ENCODE measurements at regions not wholly inside any gene's neighbourhood (a gene's known extent, or its start where the extent isn't known, plus 50 kb on each side); places are given as distances from the start of the nearest gene placed in this dataset.

GRCh38 chr4:152164561-152164960, 371.3 kb downstream of the FBXW7 start:
- intact Hi-C loops (cut with micrococcal nuclease), result no loop called here

DNA sequence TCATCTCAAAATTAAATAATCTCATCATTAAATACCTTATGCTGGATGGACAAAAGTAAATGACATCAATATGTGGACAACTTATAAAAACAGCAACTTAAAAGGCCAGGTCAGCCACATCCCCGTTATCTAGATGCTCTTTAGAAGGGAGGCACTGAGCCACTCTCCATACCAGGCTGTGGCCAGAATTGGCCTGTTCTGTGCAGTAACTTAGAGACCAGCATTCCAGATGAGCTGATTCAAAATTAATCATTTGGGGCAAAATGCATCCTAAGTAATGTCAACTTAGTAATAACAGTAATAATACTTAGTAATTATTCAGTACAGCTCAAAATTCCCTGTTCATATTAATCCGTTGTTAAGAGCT, 373.6 kb downstream of the FBXW7 start:
- Histone ChIP-seq H3K36me3 (ENCODE audit: insufficient read depth, low read length) (no peaks in the 10 kb centered on the region), H3K4me3 (ENCODE audit: low read length in 2 of 2) (no peak overlapping the region), H3K4me1 (ENCODE audit: insufficient read depth, low read length) (no peaks in the 10 kb centered on the region), H3K27ac (ENCODE audit: low read depth, low read length) (no peak overlapping the region), H3K9me3 (ENCODE audit: control insufficient read depth in 1 of 2, low read length in 2 of 2) (no peaks in the 10 kb centered on the region), H3K27me3 (ENCODE audit: insufficient read depth, low read length) (no peaks in the 10 kb centered on the region)
- no peaks in the 10 kb centered on the region for H3K36me3 Mint-ChIP-seq
- no peaks in the 10 kb centered on the region for H3K9me3 Mint-ChIP-seq
- intact Hi-C loops (cut with micrococcal nuclease), result no loop called here
- peaks cover 0 to 5% of the 10 kb centered on the region in 2 donors for H3K27me3 Mint-ChIP-seq
- DNase-seq, result no peak
- peaks cover 8 to 30% (median 20%) of the 10 kb centered on the region in 4 donors for H3K4me1 Mint-ChIP-seq
- ChIA-PET POLR2A (ENCODE audit: partially characterized antibody) (interaction anchor here (0.6 to 0.9 kb wide), 2 partner anchors 39 to 61 kb away, joined by 3 read pairs; no protein-coding TSS in a partner anchor), CTCF (ENCODE audit: partially characterized antibody) (interaction anchor here (1.2 to 1.8 kb wide), 2 partner anchors 97 to 360 kb away, joined by 3 to 4 read pairs; no protein-coding TSS in a partner anchor)
- peak overlapping the region in 1 of 7 donors; percentile 29 for H3K27ac Mint-ChIP-seq
- H3K4me3 Mint-ChIP-seq, result no peak overlapping the region

More at GRCh38 chr4:152164561-152164960, 371.3 kb downstream of the FBXW7 start:
- Histone ChIP-seq H3K4me3 (ENCODE audit: low read length in 2 of 2) (no peak overlapping the region), H3K4me1 (ENCODE audit: insufficient read depth, low read length) (no peaks in the 10 kb centered on the region), H3K27ac (ENCODE audit: low read depth, low read length) (no peak overlapping the region), H3K36me3 (ENCODE audit: insufficient read depth, low read length) (no peaks in the 10 kb centered on the region), H3K9me3 (ENCODE audit: control insufficient read depth in 1 of 2, low read length in 2 of 2) (no peaks in the 10 kb centered on the region), H3K27me3 (ENCODE audit: insufficient read depth, low read length) (no peaks in the 10 kb centered on the region)
- CTCF ChIA-PET (ENCODE audit: partially characterized antibody), result no interaction called here
- H3K4me3 Mint-ChIP-seq, result no peak overlapping the region
- peaks cover 2 to 11% (median 5%) of the 10 kb centered on the region in 4 donors for H3K4me1 Mint-ChIP-seq
- H3K27ac Mint-ChIP-seq, result no peak overlapping the region
- H3K36me3 Mint-ChIP-seq, result no peaks in the 10 kb centered on the region
- no peak for DNase-seq
- peaks cover 0 to 5% of the 10 kb centered on the region in 2 donors for H3K27me3 Mint-ChIP-seq
- no peaks in the 10 kb centered on the region for H3K9me3 Mint-ChIP-seq
- POLR2A ChIA-PET (ENCODE audit: partially characterized antibody), result no interaction called here

GRCh38 chr4:152161676-152162330, 374.1 kb downstream of the FBXW7 start:
- CTCF ChIA-PET (ENCODE audit: partially characterized antibody), result interaction anchor here (1.2 to 1.8 kb wide), 2 partner anchors 96 to 359 kb away, joined by 3 to 4 read pairs; no protein-coding TSS in a partner anchor
- no peaks in the 10 kb centered on the region for H3K9me3 ChIP-seq (ENCODE audit: control insufficient read depth in 1 of 2, low read length in 2 of 2)
- Mint-ChIP-seq H3K36me3 (no peaks in the 10 kb centered on the region), H3K4me3 (no peak overlapping the region), H3K27ac (peak overlapping the region in 1 of 7 donors; percentile 54), H3K4me1 (peaks cover 8 to 33% (median 23%) of the 10 kb centered on the region in 4 donors), H3K9me3 (no peaks in the 10 kb centered on the region), H3K27me3 (peaks cover 0 to 5% of the 10 kb centered on the region in 2 donors)
- POLR2A ChIA-PET (ENCODE audit: partially characterized antibody), result interaction anchor here (0.6 to 0.9 kb wide), 2 partner anchors 39 to 61 kb away, joined by 3 read pairs; no protein-coding TSS in a partner anchor
- no peaks in the 10 kb centered on the region for H3K36me3 ChIP-seq (ENCODE audit: insufficient read depth, low read length)
- H3K4me3 ChIP-seq (ENCODE audit: low read length in 2 of 2), result no peak overlapping the region
- no peak for DNase-seq
- no peaks in the 10 kb centered on the region for H3K27me3 ChIP-seq (ENCODE audit: insufficient read depth, low read length)
- intact Hi-C loops (cut with micrococcal nuclease), result no loop called here
- no peak overlapping the region for H3K27ac ChIP-seq (ENCODE audit: low read depth, low read length)
- no peaks in the 10 kb centered on the region for H3K4me1 ChIP-seq (ENCODE audit: insufficient read depth, low read length)

- CTCF ChIA-PET (ENCODE audit: partially characterized antibody), result no interaction called here
- H3K27ac ChIP-seq (ENCODE audit: low read depth, low read length), result no peak overlapping the region
- H3K27ac Mint-ChIP-seq, result no peak overlapping the region
These were observed 375.6 kb downstream of the FBXW7 start for GRCh38 chr4:152160225-152160800.

GRCh38 chr4:152159773-152160172, 376.1 kb downstream of the FBXW7 start:
- peaks cover 0 to 2% (median 0%) of the 10 kb centered on the region in 8 donors for H3K9me3 Mint-ChIP-seq
- peaks cover 14 to 46% (median 28%) of the 10 kb centered on the region in 4 donors for H3K4me1 Mint-ChIP-seq
- H3K4me3 Mint-ChIP-seq, result no peak overlapping the region
- ChIA-PET CTCF (ENCODE audit: partially characterized antibody) (no interaction called here), POLR2A (ENCODE audit: partially characterized antibody) (no interaction called here)
- H3K27ac Mint-ChIP-seq, result peak overlapping the region in 1 of 7 donors; percentile 45
- Histone ChIP-seq H3K4me1 (ENCODE audit: insufficient read depth, low read length) (no peaks in the 10 kb centered on the region), H3K9me3 (ENCODE audit: control insufficient read depth in 1 of 2, low read length in 2 of 2) (no peaks in the 10 kb centered on the region), H3K27me3 (ENCODE audit: insufficient read depth, low read length) (no peaks in the 10 kb centered on the region), H3K27ac (ENCODE audit: low read depth, low read length) (no peak overlapping the region), H3K4me3 (ENCODE audit: low read length in 2 of 2) (no peak overlapping the region), H3K36me3 (ENCODE audit: insufficient read depth, low read length) (no peaks in the 10 kb centered on the region)
- H3K27me3 Mint-ChIP-seq, result peaks cover 0 to 4% of the 10 kb centered on the region in 2 donors
- H3K36me3 Mint-ChIP-seq, result no peaks in the 10 kb centered on the region
- intact Hi-C loops (cut with micrococcal nuclease), result no loop called here
- DNase-seq, result no peak

More at GRCh38 chr4:152160225-152160800, 375.6 kb downstream of the FBXW7 start:
- H3K9me3 ChIP-seq (ENCODE audit: control insufficient read depth in 1 of 2, low read length in 2 of 2), result no peaks in the 10 kb centered on the region
- no peaks in the 10 kb centered on the region for H3K36me3 Mint-ChIP-seq
- no peak for DNase-seq
- H3K36me3 ChIP-seq (ENCODE audit: insufficient read depth, low read length), result no peaks in the 10 kb centered on the region
- H3K4me3 Mint-ChIP-seq, result no peak overlapping the region
- intact Hi-C loops (cut with micrococcal nuclease), result no loop called here
- H3K4me3 ChIP-seq (ENCODE audit: low read length in 2 of 2), result no peak overlapping the region
- no peaks in the 10 kb centered on the region for H3K9me3 Mint-ChIP-seq
- H3K4me1 ChIP-seq (ENCODE audit: insufficient read depth, low read length), result no peaks in the 10 kb centered on the region
- POLR2A ChIA-PET (ENCODE audit: partially characterized antibody), result no interaction called here
- no peaks in the 10 kb centered on the region for H3K27me3 ChIP-seq (ENCODE audit: insufficient read depth, low read length)
- peaks cover 11 to 40% (median 23%) of the 10 kb centered on the region in 4 donors for H3K4me1 Mint-ChIP-seq
- H3K27me3 Mint-ChIP-seq, result peaks cover 0 to 4% of the 10 kb centered on the region in 2 donors

DNA sequence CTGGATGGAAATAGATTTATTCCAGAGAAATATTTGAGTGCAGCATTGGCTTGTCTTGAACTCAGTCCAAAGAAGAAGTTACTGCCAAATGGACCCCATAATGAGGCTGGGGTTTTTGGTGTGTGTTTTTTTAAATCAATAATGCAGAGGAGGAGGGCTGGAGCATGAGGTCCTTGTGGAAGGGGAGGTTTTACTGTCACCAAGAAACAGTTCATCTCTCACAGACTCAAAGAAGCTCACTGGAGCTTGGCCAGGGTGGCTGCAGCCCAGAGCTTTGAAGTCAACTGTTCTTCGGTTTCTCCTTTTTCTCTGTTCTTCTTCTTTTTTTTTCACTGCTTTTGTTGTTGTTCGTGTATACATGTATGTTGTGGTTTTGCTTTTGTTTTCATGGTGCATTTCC, 377.7 kb downstream of the FBXW7 start:
- Histone ChIP-seq H3K9me3 (ENCODE audit: control insufficient read depth in 1 of 2, low read length in 2 of 2) (no peaks in the 10 kb centered on the region), H3K27ac (ENCODE audit: low read depth, low read length) (no peak overlapping the region), H3K36me3 (ENCODE audit: insufficient read depth, low read length) (no peaks in the 10 kb centered on the region), H3K4me3 (ENCODE audit: low read length in 2 of 2) (no peak overlapping the region), H3K4me1 (ENCODE audit: insufficient read depth, low read length) (no peaks in the 10 kb centered on the region), H3K27me3 (ENCODE audit: insufficient read depth, low read length) (no peaks in the 10 kb centered on the region)
- intact Hi-C loops (cut with micrococcal nuclease), result no loop called here
- peak overlapping the region in 1 of 7 donors; percentile 2 for H3K27ac Mint-ChIP-seq
- no peaks in the 10 kb centered on the region for H3K36me3 Mint-ChIP-seq
- POLR2A ChIA-PET (ENCODE audit: partially characterized antibody), result interaction anchor here (0.7 to 1.0 kb wide), 2 partner anchors 42 to 57 kb away, joined by 3 read pairs; no protein-coding TSS in a partner anchor
- H3K9me3 Mint-ChIP-seq, result peaks cover 0 to 3% (median 0%) of the 10 kb centered on the region in 8 donors
- CTCF ChIA-PET (ENCODE audit: partially characterized antibody), result interaction anchor here (1.3 kb wide), 1 partner anchor 365 kb away, joined by 3 read pairs; no protein-coding TSS in a partner anchor
- no peaks in the 10 kb centered on the region for H3K27me3 Mint-ChIP-seq
- H3K4me1 Mint-ChIP-seq, result peaks cover 16 to 47% (median 34%) of the 10 kb centered on the region in 4 donors
- no peak for DNase-seq
- H3K4me3 Mint-ChIP-seq, result no peak overlapping the region

GRCh38 chr4:152157629-152158028, 378.3 kb downstream of the FBXW7 start:
- no peak overlapping the region for H3K27ac Mint-ChIP-seq
- Histone ChIP-seq H3K4me3 (ENCODE audit: low read length in 2 of 2) (no peak overlapping the region), H3K27ac (ENCODE audit: low read depth, low read length) (no peak overlapping the region), H3K36me3 (ENCODE audit: insufficient read depth, low read length) (no peaks in the 10 kb centered on the region), H3K9me3 (ENCODE audit: control insufficient read depth in 1 of 2, low read length in 2 of 2) (no peaks in the 10 kb centered on the region), H3K27me3 (ENCODE audit: insufficient read depth, low read length) (no peaks in the 10 kb centered on the region), H3K4me1 (ENCODE audit: insufficient read depth, low read length) (no peaks in the 10 kb centered on the region)
- DNase-seq, result no peak
- H3K27me3 Mint-ChIP-seq, result no peaks in the 10 kb centered on the region
- no peak overlapping the region for H3K4me3 Mint-ChIP-seq
- POLR2A ChIA-PET (ENCODE audit: partially characterized antibody), result interaction anchor here (0.7 to 1.4 kb wide), 3 partner anchors 41 to 57 kb away, joined by 3 to 4 read pairs (median 3); no protein-coding TSS in a partner anchor
- H3K4me1 Mint-ChIP-seq, result peaks cover 16 to 47% (median 34%) of the 10 kb centered on the region in 4 donors
- intact Hi-C loops (cut with micrococcal nuclease), result no loop called here
- H3K9me3 Mint-ChIP-seq, result peaks cover 0 to 3% (median 0%) of the 10 kb centered on the region in 8 donors
- H3K36me3 Mint-ChIP-seq, result no peaks in the 10 kb centered on the region
- CTCF ChIA-PET (ENCODE audit: partially characterized antibody), result interaction anchor here (1.8 kb wide), 1 partner anchor 92 kb away, joined by 6 read pairs; no protein-coding TSS in a partner anchor

All from CD4-positive, alpha-beta memory T cell (primary cell).